IMR-90 (cell line): ENCODE measurements at regions not wholly inside any gene's neighbourhood (a gene's known extent, or its start where the extent isn't known, plus 50 kb on each side); places are given as distances from the start of the nearest gene placed in this dataset.

Experiments used
- ATAC-seq: fragments of 200-7000 bp; cut with Tn5 transposase; 2 replicates; pipeline ENCODE4 v1.9.1; 2020; ENCODE audit warnings: low read depth, mild to moderate bottlenecking, moderate library complexity
- BruUV-seq: library from RNA; stranded (reverse); fragments of 400-500 nt; replicated peaks from 2 replicates; lab custom pipeline; 2021; lab: Mats Ljungman, UMichigan
- CTCF ChIA-PET: fragments of 300-600 bp; formaldehyde crosslinking; extraction: SDS; loops from one replicate; lab custom pipeline; 2021; ENCODE audit warnings: antibody characterized with exemption; lab: Yijun Ruan, JAX
- POLR2A ChIA-PET: fragments of 300-600 bp; sonication (Branson Sonifier 250); formaldehyde crosslinking; loops from one replicate; lab custom pipeline; 2022; ENCODE audit warnings: antibody characterized with exemption; ENCODE audit not compliant: unreplicated experiment; lab: Charles Lee
- DNase-seq: peaks from one replicate; pipeline ENCODE4 v3.0.0; 2013
- H2AFZ ChIP-seq: replicated peaks from 2 replicates; pipeline ENCODE3; 2013; ENCODE audit warnings: low read length, mild to moderate bottlenecking; ENCODE audit not compliant: poor library complexity
- H2AK5ac ChIP-seq: 2 replicates; pipeline ENCODE4 v1.6.1; 2013; ENCODE audit warnings: low read depth, low read length, inconsistent platforms
- H2AK9ac ChIP-seq: replicated peaks from 2 replicates; pipeline ENCODE3; 2013; ENCODE audit warnings: mild to moderate bottlenecking, low read depth, low read length, moderate library complexity; ENCODE audit not compliant: poor library complexity
- H2BK120ac ChIP-seq: 2 replicates; pipeline ENCODE4 v1.6.1; 2013; ENCODE audit warnings: low read depth, low read length, inconsistent platforms
- H2BK15ac ChIP-seq: 3 replicates; pipeline ENCODE4 v1.6.1; 2013; ENCODE audit warnings: low read depth, low read length, inconsistent platforms
- H2BK20ac ChIP-seq: 2 replicates; pipeline ENCODE4 v1.6.1; 2013; ENCODE audit warnings: low read depth, mild to moderate bottlenecking, inconsistent platforms, low read length, moderate library complexity
- H2BK5ac ChIP-seq: 2 replicates; pipeline ENCODE4 v1.6.1; 2013; ENCODE audit warnings: mild to moderate bottlenecking, low read depth, low read length, inconsistent platforms; ENCODE audit not compliant: poor library complexity, severe bottlenecking
- H3K14ac ChIP-seq: replicated peaks from 2 replicates; pipeline ENCODE4 v1.6.1; 2013; ENCODE audit warnings: low read depth, low read length, inconsistent platforms
- H3K18ac ChIP-seq: 2 replicates; pipeline ENCODE4 v1.6.1; 2013; ENCODE audit warnings: low read depth, low read length, control low read depth
- H3K23ac ChIP-seq: 2 replicates; pipeline ENCODE4 v1.6.1; 2013; ENCODE audit warnings: low read depth, low read length, inconsistent platforms
- H3K27ac ChIP-seq: 2 replicates; pipeline ENCODE4 v1.5.1; 2013; ENCODE audit warnings: mild to moderate bottlenecking, control low read depth, low read length; ENCODE audit not compliant: insufficient read depth
- H3K27me3 ChIP-seq: 2 replicates; pipeline ENCODE4 v1.6.1; 2013; ENCODE audit warnings: low read length; ENCODE audit not compliant: control insufficient read depth, insufficient read depth
- H3K36me3 ChIP-seq: 2 replicates; pipeline ENCODE4 v1.6.1; 2013; ENCODE audit warnings: low read length, mixed read lengths; ENCODE audit not compliant: control insufficient read depth, insufficient read depth
- H3K4ac ChIP-seq: 2 replicates; pipeline ENCODE4 v1.6.1; 2013; ENCODE audit warnings: low read depth, low read length, inconsistent platforms
- H3K4me1 ChIP-seq: 2 replicates; pipeline ENCODE4 v1.6.1; 2013; ENCODE audit warnings: low read length, mixed read lengths; ENCODE audit not compliant: control insufficient read depth, insufficient read depth
- H3K4me2 ChIP-seq: 2 replicates; pipeline ENCODE4 v1.6.1; 2013; ENCODE audit warnings: low read depth, mild to moderate bottlenecking, control low read depth, low read length, moderate library complexity
- H3K4me3 ChIP-seq: 2 replicates; pipeline ENCODE4 v1.5.1; 2013; ENCODE audit warnings: low read depth, mild to moderate bottlenecking, control low read depth, low read length, moderate library complexity; ENCODE audit not compliant: insufficient read depth
- H3K56ac ChIP-seq: 2 replicates; pipeline ENCODE4 v1.6.1; 2013; ENCODE audit warnings: low read length, inconsistent platforms; ENCODE audit not compliant: insufficient read depth; ENCODE audit errors: extremely low read depth
- H3K79me1 ChIP-seq, 2 experiments: 2 replicates each; pipeline ENCODE4 v1.6.1; 2013; ENCODE audit warnings: low read length in 2 of 2, inconsistent platforms in 1 of 2, low read depth in 1 of 2
- H3K9ac ChIP-seq: 2 replicates; pipeline ENCODE4 v1.6.1; 2013; ENCODE audit warnings: low read depth, low read length, control low read depth
- H3K9me1 ChIP-seq: 2 replicates; pipeline ENCODE4 v1.6.1; 2013; ENCODE audit warnings: low read length, inconsistent platforms; ENCODE audit not compliant: insufficient read depth
- H3K9me3 ChIP-seq: 2 replicates; pipeline ENCODE4 v1.6.1; 2013; ENCODE audit warnings: low read length; ENCODE audit not compliant: control insufficient read depth, insufficient read depth
- H4K20me1 ChIP-seq: 2 replicates; pipeline ENCODE4 v1.6.1; 2013; ENCODE audit warnings: low read length, inconsistent platforms; ENCODE audit not compliant: insufficient read depth
- H4K5ac ChIP-seq: 2 replicates; pipeline ENCODE4 v1.6.1; 2013; ENCODE audit warnings: mild to moderate bottlenecking, low read depth, low read length, control low read depth
- H4K8ac ChIP-seq, 2 experiments: 2 replicates each; pipeline ENCODE4 v1.6.1; 2013; ENCODE audit warnings: low read depth in 2 of 2, low read length in 2 of 2, control low read depth in 1 of 2, inconsistent platforms in 1 of 2
- H4K91ac ChIP-seq: 2 replicates; pipeline ENCODE4 v1.6.1; 2013; ENCODE audit warnings: low read depth, low read length, inconsistent platforms; ENCODE audit not compliant: insufficient read depth
- BHLHE40 ChIP-seq: fragments of 150-350 bp; IDR thresholded peaks from 2 replicates; pipeline ENCODE4 v1.6.1; 2016; ENCODE audit warnings: mild to moderate bottlenecking, low read depth, low read length
- CEBPB ChIP-seq: IDR thresholded peaks from 2 replicates; pipeline ENCODE4 v1.6.1; 2012; ENCODE audit warnings: low read depth, low read length, improper control_type of control experiment
- CHD1 ChIP-seq: IDR thresholded peaks from 2 replicates; pipeline ENCODE4 v1.6.1; 2012; ENCODE audit warnings: low read depth, low read length, improper control_type of control experiment
- FOS ChIP-seq: fragments of 150-350 bp; IDR thresholded peaks from 2 replicates; pipeline ENCODE4 v1.6.1; 2016; ENCODE audit warnings: low read depth, low read length
- MAFK ChIP-seq: IDR thresholded peaks from 2 replicates; pipeline ENCODE4 v1.6.1; 2012; ENCODE audit warnings: low read depth, low read length, improper control_type of control experiment
- MAZ ChIP-seq: IDR thresholded peaks from 2 replicates; pipeline ENCODE4 v1.6.1; 2012; ENCODE audit warnings: low read depth, mild to moderate bottlenecking, low read length, improper control_type of control experiment, moderate library complexity, borderline replicate concordance
- MXI1 ChIP-seq: IDR thresholded peaks from 2 replicates; pipeline ENCODE4 v1.6.1; 2012; ENCODE audit warnings: low read depth, mild to moderate bottlenecking, low read length, moderate library complexity, borderline replicate concordance
- NFE2L2 ChIP-seq: fragments of 150-350 bp; IDR thresholded peaks from 2 replicates; pipeline ENCODE4 v1.6.1; 2016; ENCODE audit warnings: low read depth, mild to moderate bottlenecking, low read length
- POLR2A ChIP-seq: IDR thresholded peaks from 2 replicates; pipeline ENCODE4 v1.6.1; 2012; ENCODE audit warnings: mild to moderate bottlenecking, low read depth, low read length
- RAD21 ChIP-seq: IDR thresholded peaks from 2 replicates; pipeline ENCODE4 v1.6.1; 2012; ENCODE audit warnings: low read length, improper control_type of control experiment
- RCOR1 ChIP-seq: IDR thresholded peaks from 2 replicates; pipeline ENCODE4 v1.6.1; 2012; ENCODE audit warnings: mild to moderate bottlenecking, low read length, improper control_type of control experiment; ENCODE audit not compliant: insufficient replicate concordance
- RFX5 ChIP-seq: IDR thresholded peaks from 2 replicates; pipeline ENCODE4 v1.8.0; 2012; ENCODE audit warnings: low read depth, mild to moderate bottlenecking, low read length, moderate library complexity
- SMC3 ChIP-seq: fragments of 150-350 bp; IDR thresholded peaks from 2 replicates; pipeline ENCODE4 v1.6.1; 2016; ENCODE audit warnings: low read depth, mild to moderate bottlenecking, antibody characterized with exemption, low read length, moderate library complexity
- WGBS, 2 experiments: methylation state at CpG; one replicate each; pipeline versions ENCODE4 v1.1.5 to v1.1.7; 2013; ENCODE audit warnings: missing lambda C conversion rate in 2 of 2; ENCODE audit not compliant: insufficient read length in 1 of 2; ENCODE audit errors: extremely low coverage in 2 of 2; 5-methylcytosine and 5-hydroxymethylcytosine counted together
- dilution Hi-C: fragments of 300-500 bp; cut with HindIII; formaldehyde crosslinking; loops from one replicate; pipeline ENCODE4 v1.14.3; 2018; ENCODE audit warnings: low sequenced_read_pairs; ENCODE audit not compliant: unreplicated experiment
- in situ Hi-C: fragments of 300-500 bp; cut with MboI; formaldehyde crosslinking; loops from 3 replicates; pipeline ENCODE4 v1.14.3; 2019; ENCODE audit warnings: low sequenced_read_pairs, inconsistent platforms, mixed read lengths
- intact Hi-C: fragments of 100-400 bp; cut with micrococcal nuclease; formaldehyde crosslinking; loops from 2 replicates; pipeline ENCODE4 v1.10.0; 2022
- TF ChIP-seq, protein P1 (sequence below): fragments of 150-350 bp; IDR thresholded peaks from 2 replicates; pipeline ENCODE4 v1.6.1; 2017; ENCODE audit warnings: mild to moderate bottlenecking, antibody characterized with exemption, low read length, low read depth
- TF ChIP-seq, protein P2 (sequence below): fragments of 150-350 bp; IDR thresholded peaks from 2 replicates; pipeline ENCODE4 v1.6.1; 2016; ENCODE audit warnings: low read depth, mild to moderate bottlenecking, low read length, moderate library complexity, borderline replicate concordance
- TF ChIP-seq, protein P3 (sequence below): conservative IDR thresholded peaks from 2 replicates; pipeline ENCODE4 v1.5.1; 2012; ENCODE audit warnings: mild to moderate bottlenecking, low read depth, low read length, improper control_type of control experiment

DNA sequence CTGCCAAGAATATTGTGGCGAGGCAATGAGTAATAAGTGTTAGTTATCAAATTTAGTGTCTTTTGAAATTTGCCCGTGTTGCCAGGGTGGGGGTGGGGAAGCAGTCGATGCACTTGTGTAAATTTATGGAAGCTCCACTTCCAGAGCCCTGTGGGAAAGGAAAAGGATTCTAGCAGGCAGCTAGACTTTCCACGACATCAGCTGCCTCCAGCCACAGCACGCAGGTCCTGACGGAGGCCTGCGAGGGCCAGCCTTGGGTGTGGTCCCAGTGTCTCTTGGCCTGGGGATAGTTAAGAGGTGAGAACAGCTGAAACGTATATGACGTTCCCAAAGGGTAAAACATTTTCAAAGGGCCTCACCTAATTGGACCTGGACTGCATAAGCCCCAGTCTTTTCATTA lies 433.0 kb downstream of the TSHZ3 start:
- Histone ChIP-seq H4K8ac (no peak overlapping the region), H3K4me1 (no peaks in the 10 kb centered on the region), H3K4me3 (no peak overlapping the region), H2AFZ (no peak overlapping the region), H3K18ac (no peak overlapping the region), H3K4ac (no peak overlapping the region), H3K23ac (no peak overlapping the region), H3K56ac (no peak overlapping the region), H3K9ac (no peak overlapping the region), H3K14ac (no peak overlapping the region), H3K4me2 (no peak overlapping the region), H4K5ac (no peak overlapping the region), H2BK5ac (no peak overlapping the region), H2AK9ac (no peak overlapping the region), H3K79me1 (no peaks in the 10 kb centered on the region), H3K27ac (no peak overlapping the region), H3K9me3 (no peaks in the 10 kb centered on the region), H4K91ac (no peak overlapping the region), H2AK5ac (no peak overlapping the region), H2BK120ac (no peak overlapping the region), H3K27me3 (no peaks in the 10 kb centered on the region), H3K36me3 (no peaks in the 10 kb centered on the region), H3K9me1 (no peaks in the 10 kb centered on the region), H2BK20ac (no peak overlapping the region), H2BK15ac (no peak overlapping the region), H4K20me1 (no peaks in the 10 kb centered on the region)
- dilution Hi-C loops: no loop called here
- ChIA-PET CTCF (no interaction called here), POLR2A (interaction anchor here (0.5 kb wide), 1 partner anchor 881 kb away, joined by 3 read pairs; no protein-coding TSS in a partner anchor)
- intact Hi-C loops: no loop called here
- TF ChIP-seq MAZ: no peak
- no peak for TF ChIP-seq NFE2L2
- no peak for TF ChIP-seq SMC3
- no peak for TF ChIP-seq CEBPB
- no peak for TF ChIP-seq MXI1
- TF ChIP-seq, protein P1, sequence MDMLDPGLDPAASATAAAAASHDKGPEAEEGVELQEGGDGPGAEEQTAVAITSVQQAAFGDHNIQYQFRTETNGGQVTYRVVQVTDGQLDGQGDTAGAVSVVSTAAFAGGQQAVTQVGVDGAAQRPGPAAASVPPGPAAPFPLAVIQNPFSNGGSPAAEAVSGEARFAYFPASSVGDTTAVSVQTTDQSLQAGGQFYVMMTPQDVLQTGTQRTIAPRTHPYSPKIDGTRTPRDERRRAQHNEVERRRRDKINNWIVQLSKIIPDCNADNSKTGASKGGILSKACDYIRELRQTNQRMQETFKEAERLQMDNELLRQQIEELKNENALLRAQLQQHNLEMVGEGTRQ: no peak
- TF ChIP-seq CHD1: no peak
- no peak for TF ChIP-seq POLR2A
- no peak for TF ChIP-seq RCOR1
- TF ChIP-seq BHLHE40: no peak
- no peak for TF ChIP-seq RAD21
- TF ChIP-seq, protein P2, sequence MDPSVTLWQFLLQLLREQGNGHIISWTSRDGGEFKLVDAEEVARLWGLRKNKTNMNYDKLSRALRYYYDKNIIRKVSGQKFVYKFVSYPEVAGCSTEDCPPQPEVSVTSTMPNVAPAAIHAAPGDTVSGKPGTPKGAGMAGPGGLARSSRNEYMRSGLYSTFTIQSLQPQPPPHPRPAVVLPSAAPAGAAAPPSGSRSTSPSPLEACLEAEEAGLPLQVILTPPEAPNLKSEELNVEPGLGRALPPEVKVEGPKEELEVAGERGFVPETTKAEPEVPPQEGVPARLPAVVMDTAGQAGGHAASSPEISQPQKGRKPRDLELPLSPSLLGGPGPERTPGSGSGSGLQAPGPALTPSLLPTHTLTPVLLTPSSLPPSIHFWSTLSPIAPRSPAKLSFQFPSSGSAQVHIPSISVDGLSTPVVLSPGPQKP: no peak
- TF ChIP-seq, protein P3, sequence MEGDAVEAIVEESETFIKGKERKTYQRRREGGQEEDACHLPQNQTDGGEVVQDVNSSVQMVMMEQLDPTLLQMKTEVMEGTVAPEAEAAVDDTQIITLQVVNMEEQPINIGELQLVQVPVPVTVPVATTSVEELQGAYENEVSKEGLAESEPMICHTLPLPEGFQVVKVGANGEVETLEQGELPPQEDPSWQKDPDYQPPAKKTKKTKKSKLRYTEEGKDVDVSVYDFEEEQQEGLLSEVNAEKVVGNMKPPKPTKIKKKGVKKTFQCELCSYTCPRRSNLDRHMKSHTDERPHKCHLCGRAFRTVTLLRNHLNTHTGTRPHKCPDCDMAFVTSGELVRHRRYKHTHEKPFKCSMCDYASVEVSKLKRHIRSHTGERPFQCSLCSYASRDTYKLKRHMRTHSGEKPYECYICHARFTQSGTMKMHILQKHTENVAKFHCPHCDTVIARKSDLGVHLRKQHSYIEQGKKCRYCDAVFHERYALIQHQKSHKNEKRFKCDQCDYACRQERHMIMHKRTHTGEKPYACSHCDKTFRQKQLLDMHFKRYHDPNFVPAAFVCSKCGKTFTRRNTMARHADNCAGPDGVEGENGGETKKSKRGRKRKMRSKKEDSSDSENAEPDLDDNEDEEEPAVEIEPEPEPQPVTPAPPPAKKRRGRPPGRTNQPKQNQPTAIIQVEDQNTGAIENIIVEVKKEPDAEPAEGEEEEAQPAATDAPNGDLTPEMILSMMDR: no peak
- no peak for TF ChIP-seq RFX5
- TF ChIP-seq FOS: no peak
- TF ChIP-seq MAFK: no peak
- BruUV-seq: no TSS peak
- no peak for ATAC-seq
- in situ Hi-C loops: no loop called here
- DNase-seq: no peak
- 0% methylated on average over 1 of the region's 9 CpGs; no CpG with 5 or more reads in 1 of the 2 experiments for WGBS, 2 experiments
